BE2C (cell line): ENCODE measurements at regions not wholly inside any gene's neighbourhood (a gene's known extent, or its start where the extent isn't known, plus 50 kb on each side); places are given as distances from the start of the nearest gene placed in this dataset.
A peak's percentile ranks its signal among the peaks of the same experiment; 100 is the strongest.

Source experiments
- DNase-seq: peaks from one replicate; pipeline ENCODE4 v3.0.0-alpha.2; 2020
- H3K27me3 ChIP-seq: fragments of 250-450 bp; sonication (Bioruptor Pico); 2 replicates; pipeline ENCODE4 v1.5.1; 2020; ENCODE audit warnings: mild to moderate bottlenecking
- H3K36me3 ChIP-seq: fragments of 250-450 bp; sonication (Bioruptor Pico); 2 replicates; pipeline ENCODE4 v1.5.1; 2020; ENCODE audit warnings: mild to moderate bottlenecking
- H3K4me1 ChIP-seq: fragments of 250-450 bp; sonication (Bioruptor Pico); 2 replicates; pipeline ENCODE4 v1.5.1; 2020
- H3K4me3 ChIP-seq: 2 replicates; pipeline ENCODE4 v1.5.1; 2011; ENCODE audit warnings: low read depth, low read length
- H3K9me3 ChIP-seq: fragments of 250-450 bp; sonication (Bioruptor Pico); 2 replicates; pipeline ENCODE4 v1.5.1; 2020
- CTCF ChIP-seq: IDR thresholded peaks from 2 replicates; pipeline ENCODE4 v1.5.1; 2012; ENCODE audit warnings: mild to moderate bottlenecking, low read depth, low read length

- Histone ChIP-seq H3K9me3 (no peaks in the 10 kb centered on the region), H3K27me3 (no peaks in the 10 kb centered on the region), H3K4me1 (peaks cover 23% of the 10 kb centered on the region), H3K4me3 (no peak overlapping the region), H3K36me3 (no peaks in the 10 kb centered on the region)
- TF ChIP-seq CTCF: no peak
- DNase-seq: no peak
These were observed 80.7 kb upstream of the NCAM1 start for GRCh38 chr11:112880495-112880894.

- peak overlapping the region; percentile 58 for H3K4me3 ChIP-seq
- DNase-seq: peak; percentile 94
- H3K4me1 ChIP-seq: peaks cover 28% of the 10 kb centered on the region
These were observed 79.8 kb upstream of the NCAM1 start for GRCh38 chr11:112881461-112881860.

DNA sequence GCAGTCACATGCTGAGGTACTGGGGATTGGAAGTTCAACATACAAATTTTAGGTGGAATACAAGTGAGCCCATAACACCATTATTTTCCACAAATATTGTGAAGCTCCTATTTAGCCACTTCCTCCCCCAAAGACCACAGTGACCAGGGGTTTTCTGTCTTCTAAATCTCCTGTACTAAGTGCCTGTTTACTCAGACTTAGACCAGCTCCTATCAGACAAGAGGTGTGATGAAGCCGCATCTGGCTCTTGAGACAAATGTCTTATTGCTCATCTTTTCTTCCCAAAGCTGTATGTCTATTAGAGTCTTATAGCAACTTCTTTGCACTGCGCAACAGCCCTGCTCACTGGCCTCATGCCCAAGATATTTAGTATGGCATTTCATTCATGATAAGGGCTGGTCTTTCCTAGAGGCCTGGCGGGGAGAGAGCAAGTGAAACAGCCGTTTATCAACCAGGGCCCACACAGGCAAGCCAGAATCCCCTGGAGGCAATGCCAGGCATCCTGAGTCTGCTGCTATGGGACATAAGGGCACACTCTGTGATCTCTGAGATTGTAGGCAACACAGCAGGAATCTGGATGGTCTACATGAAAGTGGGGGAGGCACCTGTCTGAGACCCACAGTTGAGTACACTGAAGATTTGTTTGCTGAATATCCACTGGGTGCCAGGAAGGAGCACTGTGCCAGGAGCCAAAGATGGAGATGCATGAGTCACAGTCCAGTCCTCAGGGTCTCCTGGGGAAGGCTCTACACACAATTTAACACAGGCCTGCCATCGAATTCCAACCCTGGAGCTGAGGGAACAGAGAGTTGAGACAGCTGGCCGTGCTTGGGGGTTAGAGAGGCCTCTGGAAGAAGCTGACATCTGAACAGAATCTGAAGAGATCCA lies 78.5 kb upstream of the NCAM1 start:
- H3K9me3 ChIP-seq: no peaks in the 10 kb centered on the region
- H3K4me1 ChIP-seq: peaks cover 29% of the 10 kb centered on the region
- H3K27me3 ChIP-seq: no peaks in the 10 kb centered on the region
- no peak for TF ChIP-seq CTCF
- peak; percentile 90 for DNase-seq
- H3K36me3 ChIP-seq: no peaks in the 10 kb centered on the region
- no peak overlapping the region for H3K4me3 ChIP-seq

More at GRCh38 chr11:112881461-112881860, 79.8 kb upstream of the NCAM1 start:
- Histone ChIP-seq H3K9me3 (no peaks in the 10 kb centered on the region), H3K27me3 (no peaks in the 10 kb centered on the region), H3K36me3 (no peaks in the 10 kb centered on the region)
- no peak for TF ChIP-seq CTCF

- H3K27me3 ChIP-seq: no peaks in the 10 kb centered on the region
- DNase-seq: no peak
- H3K9me3 ChIP-seq: no peaks in the 10 kb centered on the region
- TF ChIP-seq CTCF: no peak
- H3K4me1 ChIP-seq: peaks cover 29% of the 10 kb centered on the region
- H3K36me3 ChIP-seq: no peaks in the 10 kb centered on the region
- H3K4me3 ChIP-seq: no peak overlapping the region
These were observed 77.0 kb upstream of the NCAM1 start for GRCh38 chr11:112884012-112884767.

GRCh38 chr11:112885744-112886433 lies 75.3 kb upstream of the NCAM1 start:
- H3K27me3 ChIP-seq: no peaks in the 10 kb centered on the region
- TF ChIP-seq CTCF: no peak
- no peaks in the 10 kb centered on the region for H3K36me3 ChIP-seq
- no peak for DNase-seq
- no peak overlapping the region for H3K4me3 ChIP-seq
- no peaks in the 10 kb centered on the region for H3K9me3 ChIP-seq
- H3K4me1 ChIP-seq: peaks cover 29% of the 10 kb centered on the region
